Thoracic aorta (tissue), 2 donors: ENCODE measurements at regions not wholly inside any gene's neighbourhood (a gene's known extent, or its start where the extent isn't known, plus 50 kb on each side); places are given as distances from the start of the nearest gene placed in this dataset.

ENCODE experiments used
- ATAC-seq: fragments of 150-250 bp; one replicate; pipeline ENCODE4 v1.8.0; 2017; ENCODE audit warnings: low read depth; ENCODE audit not compliant: insufficient number of reproducible peaks, low FRiP score
- DNase-seq: peaks from one replicate; pipeline ENCODE4 v3.0.0-alpha.2; 2020; ENCODE audit warnings: low spot score
- H3K27ac ChIP-seq, 2 donors: fragments of 200-600 bp; sonication (generic); 1 replicate in 1 of 2; 2 replicates in 1 of 2; pipeline ENCODE4 v1.5.1; 2016; ENCODE audit warnings: mild to moderate bottlenecking in 2 of 2, moderate library complexity in 2 of 2
- H3K27me3 ChIP-seq: fragments of 200-600 bp; sonication (generic); replicated peaks from 2 replicates; pipeline ENCODE4 v1.6.0; 2016; ENCODE audit warnings: mild to moderate bottlenecking; ENCODE audit not compliant: insufficient read depth
- H3K36me3 ChIP-seq: fragments of 200-600 bp; sonication (generic); one replicate; pipeline ENCODE4 v1.5.1; 2016
- H3K4me1 ChIP-seq, 2 donors: fragments of 200-600 bp; sonication (generic); 1 replicate in 1 of 2; 2 replicates in 1 of 2; pipeline versions ENCODE4 v1.5.1 to v1.6.0; 2016; ENCODE audit warnings: low read depth in 2 of 2, mild to moderate bottlenecking in 1 of 2; ENCODE audit not compliant: control insufficient read depth in 1 of 2
- H3K4me3 ChIP-seq: fragments of 200-600 bp; sonication (generic); 2 replicates; pipeline ENCODE4 v1.5.1; 2016; ENCODE audit warnings: mild to moderate bottlenecking
- H3K9me3 ChIP-seq: fragments of 200-600 bp; sonication (generic); 2 replicates; pipeline ENCODE4 v1.5.1; 2016
- CTCF ChIP-seq: fragments of 200-600 bp; sonication (generic); IDR thresholded peaks from one replicate; pipeline ENCODE4 v1.5.1; 2019; ENCODE audit warnings: antibody characterized with exemption

- no peak for TF ChIP-seq CTCF
- H3K9me3 ChIP-seq = no peaks in the 10 kb centered on the region
Observed at GRCh38 chr20:51233345-51233744, 210.4 kb upstream of the KCNG1 start.

GRCh38 chr20:51230727-51231126 is 207.8 kb upstream of the KCNG1 start:
- no peak overlapping the region for H3K4me3 ChIP-seq
- no peaks in the 10 kb centered on the region for H3K27me3 ChIP-seq
- ATAC-seq (no peak), DNase-seq (no peak)
- H3K9me3 ChIP-seq = no peaks in the 10 kb centered on the region
- no peaks in the 10 kb centered on the region for H3K36me3 ChIP-seq
- no peaks in the 10 kb centered on the region for H3K4me1 ChIP-seq
- no peak for TF ChIP-seq CTCF
- no peak overlapping the region for H3K27ac ChIP-seq

More at GRCh38 chr20:51233345-51233744, 210.4 kb upstream of the KCNG1 start:
- H3K4me3 ChIP-seq = no peak overlapping the region
- H3K4me1 ChIP-seq = no peaks in the 10 kb centered on the region
- no peaks in the 10 kb centered on the region for H3K27me3 ChIP-seq
- H3K36me3 ChIP-seq = no peaks in the 10 kb centered on the region
- DNase-seq (no peak), ATAC-seq (no peak)
- no peak overlapping the region for H3K27ac ChIP-seq

- Histone ChIP-seq H3K36me3 (no peaks in the 10 kb centered on the region), H3K4me3 (no peak overlapping the region), H3K4me1 (no peaks in the 10 kb centered on the region), H3K27ac (no peak overlapping the region), H3K9me3 (no peaks in the 10 kb centered on the region), H3K27me3 (no peaks in the 10 kb centered on the region)
- no peak for ATAC-seq
- no peak for DNase-seq
- no peak for TF ChIP-seq CTCF
Observed at GRCh38 chr20:51228763-51229162, 205.9 kb upstream of the KCNG1 start.

GRCh38 chr20:51227744-51228143 is 204.8 kb upstream of the KCNG1 start:
- Histone ChIP-seq H3K4me3 (no peak overlapping the region), H3K36me3 (no peaks in the 10 kb centered on the region), H3K9me3 (no peaks in the 10 kb centered on the region), H3K27me3 (no peaks in the 10 kb centered on the region), H3K27ac (no peak overlapping the region), H3K4me1 (no peaks in the 10 kb centered on the region)
- DNase-seq (no peak), ATAC-seq (no peak)
- no peak for TF ChIP-seq CTCF

- Histone ChIP-seq H3K36me3 (no peaks in the 10 kb centered on the region), H3K27me3 (no peaks in the 10 kb centered on the region), H3K4me1 (no peaks in the 10 kb centered on the region), H3K9me3 (no peaks in the 10 kb centered on the region), H3K27ac (no peak overlapping the region), H3K4me3 (no peak overlapping the region)
- TF ChIP-seq CTCF = no peak
- ATAC-seq (no peak), DNase-seq (no peak)
Observed at GRCh38 chr20:51223183-51223720, 200.3 kb upstream of the KCNG1 start.
